H1 (cell line): ENCODE measurements at regions not wholly inside any gene's neighbourhood (a gene's known extent, or its start where the extent isn't known, plus 50 kb on each side); places are given as distances from the start of the nearest gene placed in this dataset.

Source experiments
- TAF1 ChIP-seq: IDR thresholded peaks from 2 replicates; pipeline ENCODE4 v1.6.1; 2011; ENCODE audit warnings: mild to moderate bottlenecking, low read depth, low read length
- TF ChIP-seq, protein P1 (sequence below): IDR thresholded peaks from 2 replicates; pipeline ENCODE4 v1.6.1; 2011; ENCODE audit warnings: low read depth, mild to moderate bottlenecking, low read length; ENCODE audit not compliant: insufficient read depth

DNA sequence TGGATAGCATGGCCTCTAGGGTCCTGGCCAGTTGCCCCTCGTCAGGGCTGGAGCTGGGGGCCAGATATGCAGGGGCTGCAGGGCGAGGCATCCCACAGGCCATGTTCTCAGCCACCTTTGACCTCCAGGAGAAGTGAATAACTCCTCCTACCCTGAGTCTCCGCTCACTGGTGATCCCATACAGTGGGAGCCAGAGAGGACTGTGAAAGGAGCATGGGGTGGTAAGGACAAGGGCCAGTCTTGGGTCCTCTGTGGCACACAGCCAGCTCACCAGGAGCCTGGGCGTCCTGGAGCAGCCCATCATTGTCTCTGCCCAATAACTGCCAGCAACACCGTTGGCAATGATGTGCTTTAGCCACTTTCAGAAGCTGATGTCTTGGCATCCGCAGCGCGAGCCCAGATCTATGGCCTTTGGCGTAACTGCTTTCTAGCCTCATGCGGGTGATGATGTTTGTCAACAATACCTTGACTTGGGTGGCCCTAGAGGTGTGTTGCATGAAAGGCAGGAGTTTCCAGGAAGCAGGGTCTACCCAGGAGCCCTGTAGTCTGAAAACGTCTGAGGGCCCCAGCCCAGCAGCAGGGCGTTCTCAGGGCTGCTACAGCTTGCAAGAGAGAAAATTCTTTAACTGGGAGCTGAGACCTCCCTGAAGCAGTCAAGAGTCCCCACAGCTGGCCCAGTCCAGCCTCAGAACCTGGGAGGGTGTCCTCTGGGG, 61.1 kb upstream of the IQSEC1 start:
- TF ChIP-seq, protein P1, sequence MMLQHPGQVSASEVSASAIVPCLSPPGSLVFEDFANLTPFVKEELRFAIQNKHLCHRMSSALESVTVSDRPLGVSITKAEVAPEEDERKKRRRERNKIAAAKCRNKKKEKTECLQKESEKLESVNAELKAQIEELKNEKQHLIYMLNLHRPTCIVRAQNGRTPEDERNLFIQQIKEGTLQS: no peak
- no peak for TF ChIP-seq TAF1
